Stimulated activated CD4-positive, alpha-beta T cell treated with anti-CD3 and anti-CD28 coated beads, Interleukin-15, amount 100 ng/mL, for 1 hour (primary cell): ENCODE measurements at regions not wholly inside any gene's neighbourhood (a gene's known extent, or its start where the extent isn't known, plus 50 kb on each side); places are given as distances from the start of the nearest gene placed in this dataset.
"Not testable (repeated sequence)": the region's sequence is repeated elsewhere in the genome, so short reads cannot be mapped to it uniquely, and the experiment has no call there.

Experiments used
- DNase-seq, 2 donors: peaks; one replicate each; pipeline ENCODE4 v3.0.0-alpha.2; 2020; ENCODE audit warnings: low read depth in 1 of 2, low spot score in 1 of 2

- not testable (repeated sequence) for DNase-seq
Observed at GRCh38 chr14:106355007-106355791, 828.8 kb downstream of the TMEM121 start.

GRCh38 chr14:106355881-106356642 lies 829.7 kb downstream of the TMEM121 start:
- DNase-seq, result not testable (repeated sequence)

- DNase-seq, result not testable (repeated sequence)
Observed at GRCh38 chr14:106356643-106356930, 830.2 kb downstream of the TMEM121 start.

GRCh38 chr14:106359157-106359887 lies 832.9 kb downstream of the TMEM121 start:
- DNase-seq, result not testable (repeated sequence)

GRCh38 chr14:106365371-106365770 lies 839.0 kb downstream of the TMEM121 start:
- not testable (repeated sequence) for DNase-seq

- DNase-seq, result not testable (repeated sequence)
Observed at GRCh38 chr14:106365894-106366293, 839.5 kb downstream of the TMEM121 start.

GRCh38 chr14:106366971-106367370 lies 840.6 kb downstream of the TMEM121 start:
- DNase-seq, result not testable (repeated sequence)

- DNase-seq, result not testable (repeated sequence)
Observed at GRCh38 chr14:106369456-106369855, 843.1 kb downstream of the TMEM121 start.

GRCh38 chr14:106372870-106373652 lies 846.7 kb downstream of the TMEM121 start:
- DNase-seq, result peak; percentile 63 to 67

GRCh38 chr14:106373653-106374110 lies 847.3 kb downstream of the TMEM121 start:
- DNase-seq, result not testable (repeated sequence)

GRCh38 chr14:106377432-106377831 lies 851.0 kb downstream of the TMEM121 start:
- no peak for DNase-seq

- no peak for DNase-seq
Observed at GRCh38 chr14:106378191-106378590, 851.8 kb downstream of the TMEM121 start.

GRCh38 chr14:106380740-106381139 lies 854.4 kb downstream of the TMEM121 start:
- DNase-seq, result no peak

- DNase-seq, result not testable (repeated sequence)
Observed at GRCh38 chr14:106389186-106389585, 862.8 kb downstream of the TMEM121 start.

- no peak for DNase-seq
Observed at GRCh38 chr14:106390401-106390800, 864.0 kb downstream of the TMEM121 start.

- no peak for DNase-seq
Observed at GRCh38 chr14:106390947-106391346, 864.6 kb downstream of the TMEM121 start.

GRCh38 chr14:106393742-106394141 lies 867.4 kb downstream of the TMEM121 start:
- no peak for DNase-seq

GRCh38 chr14:106395456-106396050 lies 869.2 kb downstream of the TMEM121 start:
- DNase-seq, result no peak

GRCh38 chr14:106396999-106397398 lies 870.6 kb downstream of the TMEM121 start:
- no peak for DNase-seq

GRCh38 chr14:106398931-106399331 lies 872.5 kb downstream of the TMEM121 start:
- DNase-seq, result not testable (repeated sequence)
